ENCODE measurements at regions not wholly inside any gene's neighbourhood (a gene's known extent, or its start where the extent isn't known, plus 50 kb on each side); places are given as distances from the start of the nearest gene placed in this dataset.

GRCh38 chr4:181579486-181579885, 663.7 kb upstream of the TENM3 start:
- no peak for TF ChIP-seq CTCF (conservative IDR thresholded peaks at IDR 0.05; ENCODE audit: low read depth, low read length)
- no peak for TF ChIP-seq EZH2 (IDR thresholded peaks at IDR 0.05; ENCODE audit: borderline replicate concordance, low read depth, low read length, poor library complexity, severe bottlenecking)
